Uterus (tissue), 2 donors: ENCODE measurements at regions not wholly inside any gene's neighbourhood (a gene's known extent, or its start where the extent isn't known, plus 50 kb on each side); places are given as distances from the start of the nearest gene placed in this dataset.

Experiments
- POLR2A ChIP-seq, 2 donors: fragments of 450-650 bp; IDR thresholded peaks; one replicate each; pipeline ENCODE4 v1.6.1; 2016; ENCODE audit warnings: antibody characterized with exemption in 2 of 2, mild to moderate bottlenecking in 1 of 2, moderate library complexity in 1 of 2
- TF ChIP-seq, protein P1 (sequence below), 4 experiments: fragments of 200-600 bp in 2 of 4; fragments of 450-650 bp in 2 of 4; sonication (generic) in 2 of 4; IDR thresholded peaks; one replicate each; pipeline ENCODE4 v1.5.1; 2016 to 2019; ENCODE audit warnings: antibody characterized with exemption in 4 of 4, mild to moderate bottlenecking in 2 of 4, moderate library complexity in 1 of 4

DNA sequence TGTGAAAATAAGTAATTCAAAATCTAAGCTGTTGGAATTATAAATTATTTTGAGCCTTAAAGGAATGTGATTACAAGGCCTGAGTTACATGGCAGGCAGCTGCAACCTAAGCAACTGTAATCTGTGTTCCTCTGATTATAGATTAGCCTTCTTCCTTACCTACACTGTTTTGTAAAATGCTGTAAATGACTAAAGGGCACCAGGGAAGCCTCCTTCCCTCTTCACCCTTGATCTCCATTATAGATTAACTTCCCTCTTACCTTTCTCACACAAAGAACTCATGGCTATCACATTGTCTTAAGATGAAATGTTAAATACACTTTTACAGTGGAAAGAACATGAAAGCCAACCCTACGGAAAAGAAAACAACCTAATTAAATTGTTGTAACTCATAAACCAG is 423.7 kb upstream of the KLF12 start:
- TF ChIP-seq, protein P1, sequence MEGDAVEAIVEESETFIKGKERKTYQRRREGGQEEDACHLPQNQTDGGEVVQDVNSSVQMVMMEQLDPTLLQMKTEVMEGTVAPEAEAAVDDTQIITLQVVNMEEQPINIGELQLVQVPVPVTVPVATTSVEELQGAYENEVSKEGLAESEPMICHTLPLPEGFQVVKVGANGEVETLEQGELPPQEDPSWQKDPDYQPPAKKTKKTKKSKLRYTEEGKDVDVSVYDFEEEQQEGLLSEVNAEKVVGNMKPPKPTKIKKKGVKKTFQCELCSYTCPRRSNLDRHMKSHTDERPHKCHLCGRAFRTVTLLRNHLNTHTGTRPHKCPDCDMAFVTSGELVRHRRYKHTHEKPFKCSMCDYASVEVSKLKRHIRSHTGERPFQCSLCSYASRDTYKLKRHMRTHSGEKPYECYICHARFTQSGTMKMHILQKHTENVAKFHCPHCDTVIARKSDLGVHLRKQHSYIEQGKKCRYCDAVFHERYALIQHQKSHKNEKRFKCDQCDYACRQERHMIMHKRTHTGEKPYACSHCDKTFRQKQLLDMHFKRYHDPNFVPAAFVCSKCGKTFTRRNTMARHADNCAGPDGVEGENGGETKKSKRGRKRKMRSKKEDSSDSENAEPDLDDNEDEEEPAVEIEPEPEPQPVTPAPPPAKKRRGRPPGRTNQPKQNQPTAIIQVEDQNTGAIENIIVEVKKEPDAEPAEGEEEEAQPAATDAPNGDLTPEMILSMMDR (IDR thresholded peaks at IDR 0.05) = no peak
- TF ChIP-seq POLR2A (IDR thresholded peaks at IDR 0.05) = no peak
